Fibroblast of villous mesenchyme (primary cell): ENCODE measurements at regions not wholly inside any gene's neighbourhood (a gene's known extent, or its start where the extent isn't known, plus 50 kb on each side); places are given as distances from the start of the nearest gene placed in this dataset.
A peak's percentile ranks its signal among the peaks of the same experiment; 100 is the strongest.

ENCODE experiments used
- DNase-seq: peaks from one replicate; pipeline ENCODE4 v3.0.0-alpha.2; 2010; ENCODE audit warnings: low read depth
- H3K4me3 ChIP-seq: 2 replicates; pipeline ENCODE4 v1.5.1; 2011; ENCODE audit warnings: low read depth, mild to moderate bottlenecking, low read length
- CTCF ChIP-seq: IDR thresholded peaks from 2 replicates; pipeline ENCODE4 v1.5.1; 2012; ENCODE audit warnings: low read depth, mild to moderate bottlenecking, low read length; ENCODE audit not compliant: insufficient read depth

- DNase-seq = no peak
- no peak overlapping the region for H3K4me3 ChIP-seq
- TF ChIP-seq CTCF = no peak
Measured at GRCh38 chr6:141303907-141304306, 828.8 kb upstream of the GJE1 start.

GRCh38 chr6:141301779-141302178, 830.9 kb upstream of the GJE1 start:
- TF ChIP-seq CTCF = no peak
- DNase-seq = peak; percentile 14
- no peak overlapping the region for H3K4me3 ChIP-seq

- H3K4me3 ChIP-seq = no peak overlapping the region
- no peak for DNase-seq
- TF ChIP-seq CTCF = no peak
Measured at GRCh38 chr6:141290941-141291721, 841.6 kb upstream of the GJE1 start.

- no peak overlapping the region for H3K4me3 ChIP-seq
- no peak for TF ChIP-seq CTCF
- no peak for DNase-seq
Measured at GRCh38 chr6:141288947-141289346, 843.8 kb upstream of the GJE1 start.

GRCh38 chr6:141282263-141282662, 850.5 kb upstream of the GJE1 start:
- H3K4me3 ChIP-seq = no peak overlapping the region
- no peak for DNase-seq
- TF ChIP-seq CTCF = no peak

GRCh38 chr6:141269684-141270083, 863.0 kb upstream of the GJE1 start:
- no peak overlapping the region for H3K4me3 ChIP-seq
- TF ChIP-seq CTCF = no peak
- DNase-seq = no peak

GRCh38 chr6:141267420-141267819, 865.3 kb upstream of the GJE1 start:
- no peak for DNase-seq
- H3K4me3 ChIP-seq = no peak overlapping the region
- TF ChIP-seq CTCF = no peak
